HEK293T (cell line): ENCODE measurements at regions not wholly inside any gene's neighbourhood (a gene's known extent, or its start where the extent isn't known, plus 50 kb on each side); places are given as distances from the start of the nearest gene placed in this dataset.

Source experiments
- CTCF ChIA-PET: fragments of 350-600 bp; formaldehyde crosslinking; extraction: SDS; loops from one replicate; lab custom pipeline; 2021; ENCODE audit warnings: antibody characterized with exemption, inconsistent platforms; lab: Yijun Ruan, JAX
- POLR2A ChIA-PET: fragments of 350-600 bp; formaldehyde crosslinking; extraction: SDS; loops from one replicate; lab custom pipeline; 2020; ENCODE audit warnings: antibody characterized with exemption, inconsistent platforms; lab: Yijun Ruan, JAX
- DNase-seq: peaks from one replicate; pipeline ENCODE4 v3.0.0; 2012; ENCODE audit warnings: mixed read lengths; ENCODE audit errors: extremely low spot score
- ARNT ChIP-seq: fragments of 450-650 bp; IDR thresholded peaks from 2 replicates; pipeline ENCODE4 v1.6.1; 2017; ENCODE audit warnings: mild to moderate bottlenecking
- BHLHE40 ChIP-seq: fragments of 450-650 bp; IDR thresholded peaks from 2 replicates; pipeline ENCODE4 v1.6.1; 2016; ENCODE audit warnings: mild to moderate bottlenecking, moderate library complexity, borderline replicate concordance
- CTBP1 ChIP-seq: fragments of 450-650 bp; IDR thresholded peaks from 2 replicates; pipeline ENCODE4 v1.6.1; 2016; ENCODE audit warnings: borderline replicate concordance
- ELF4 ChIP-seq: fragments of 450-650 bp; IDR thresholded peaks from 2 replicates; pipeline ENCODE4 v1.6.1; 2017; ENCODE audit warnings: antibody characterized with exemption
- FOXA1 ChIP-seq: fragments of 450-650 bp; IDR thresholded peaks from 2 replicates; pipeline ENCODE4 v1.6.1; 2016; ENCODE audit warnings: mild to moderate bottlenecking
- FOXK2 ChIP-seq: fragments of 450-650 bp; IDR thresholded peaks from 2 replicates; pipeline ENCODE4 v1.6.1; 2016; ENCODE audit warnings: mild to moderate bottlenecking
- FOXM1 ChIP-seq: fragments of 450-650 bp; IDR thresholded peaks from 2 replicates; pipeline ENCODE4 v1.6.1; 2017; ENCODE audit warnings: mild to moderate bottlenecking, borderline replicate concordance
- HDGF ChIP-seq: fragments of 450-650 bp; IDR thresholded peaks from 2 replicates; pipeline ENCODE4 v1.6.1; 2017; ENCODE audit warnings: antibody characterized with exemption, borderline replicate concordance
- L3MBTL2 ChIP-seq: fragments of 450-650 bp; conservative IDR thresholded peaks from 2 replicates; pipeline ENCODE4 v1.6.1; 2016; ENCODE audit warnings: mild to moderate bottlenecking
- LEF1 ChIP-seq: fragments of 450-650 bp; IDR thresholded peaks from 2 replicates; pipeline ENCODE4 v1.6.1; 2017; ENCODE audit warnings: mild to moderate bottlenecking, borderline replicate concordance
- NFRKB ChIP-seq: fragments of 450-650 bp; IDR thresholded peaks from 2 replicates; pipeline ENCODE4 v1.6.1; 2016; ENCODE audit warnings: mild to moderate bottlenecking, moderate library complexity
- SP1 ChIP-seq: fragments of 450-650 bp; IDR thresholded peaks from 2 replicates; pipeline ENCODE4 v1.6.1; 2017
- SUZ12 ChIP-seq: fragments of 450-650 bp; IDR thresholded peaks from 2 replicates; pipeline ENCODE4 v1.6.1; 2016; ENCODE audit warnings: mild to moderate bottlenecking
- TARDBP ChIP-seq: fragments of 450-650 bp; IDR thresholded peaks from 2 replicates; pipeline ENCODE4 v1.6.1; 2016
- ZNF384 ChIP-seq: fragments of 450-650 bp; IDR thresholded peaks from 2 replicates; pipeline ENCODE4 v1.6.1; 2016
- TF ChIP-seq, protein P1 (sequence below): fragments of 450-650 bp; IDR thresholded peaks from 2 replicates; pipeline ENCODE4 v1.6.1; 2016

DNA sequence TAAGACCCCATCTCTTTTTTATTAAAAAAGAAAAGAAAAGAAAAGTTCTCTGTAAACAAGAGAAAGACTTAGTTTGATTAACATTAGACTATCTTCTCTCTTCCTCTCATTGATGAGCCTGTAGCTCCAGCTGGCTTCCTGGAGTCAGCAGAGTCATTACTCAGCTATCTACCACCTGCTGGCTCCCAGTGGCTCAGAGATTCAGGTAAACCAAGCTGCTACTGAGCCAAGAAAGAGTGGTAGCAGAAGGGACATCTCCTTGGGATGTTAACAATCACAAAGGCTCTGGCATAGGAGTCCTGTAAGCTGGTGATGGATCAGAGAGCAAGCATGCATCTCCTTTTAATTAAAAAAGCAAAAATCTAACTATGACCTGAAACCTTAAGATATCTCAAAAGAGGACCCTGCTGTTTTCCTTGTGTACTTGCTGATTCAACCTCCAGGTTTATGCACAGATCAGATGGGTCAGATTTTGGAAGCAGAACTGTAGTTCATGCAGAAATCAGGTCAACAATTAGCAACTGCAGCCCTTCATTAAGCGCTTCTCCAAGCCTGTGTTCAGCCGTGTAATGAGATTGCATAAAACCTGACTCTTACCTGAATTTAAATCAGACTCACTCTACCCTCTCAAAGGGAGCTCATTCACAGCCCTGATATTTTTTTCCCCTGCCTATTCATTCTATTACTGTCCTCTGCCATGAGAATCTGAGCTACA lies 225.8 kb downstream of the RNF152 start:
- CTCF ChIA-PET, result no interaction called here
- POLR2A ChIA-PET, result no interaction called here
- DNase-seq, result no peak
- TF ChIP-seq NFRKB (no peak), TARDBP (no peak), SUZ12 (no peak), ELF4 (no peak), L3MBTL2 (no peak), CTBP1 (no peak), BHLHE40 (no peak), FOXK2 (no peak), ARNT (no peak), LEF1 (no peak), SP1 (no peak), FOXA1 (no peak), FOXM1 (no peak), HDGF (no peak), ZNF384 (no peak)
- TF ChIP-seq, protein P1, sequence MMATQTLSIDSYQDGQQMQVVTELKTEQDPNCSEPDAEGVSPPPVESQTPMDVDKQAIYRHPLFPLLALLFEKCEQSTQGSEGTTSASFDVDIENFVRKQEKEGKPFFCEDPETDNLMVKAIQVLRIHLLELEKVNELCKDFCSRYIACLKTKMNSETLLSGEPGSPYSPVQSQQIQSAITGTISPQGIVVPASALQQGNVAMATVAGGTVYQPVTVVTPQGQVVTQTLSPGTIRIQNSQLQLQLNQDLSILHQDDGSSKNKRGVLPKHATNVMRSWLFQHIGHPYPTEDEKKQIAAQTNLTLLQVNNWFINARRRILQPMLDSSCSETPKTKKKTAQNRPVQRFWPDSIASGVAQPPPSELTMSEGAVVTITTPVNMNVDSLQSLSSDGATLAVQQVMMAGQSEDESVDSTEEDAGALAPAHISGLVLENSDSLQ, result no peak

DNA sequence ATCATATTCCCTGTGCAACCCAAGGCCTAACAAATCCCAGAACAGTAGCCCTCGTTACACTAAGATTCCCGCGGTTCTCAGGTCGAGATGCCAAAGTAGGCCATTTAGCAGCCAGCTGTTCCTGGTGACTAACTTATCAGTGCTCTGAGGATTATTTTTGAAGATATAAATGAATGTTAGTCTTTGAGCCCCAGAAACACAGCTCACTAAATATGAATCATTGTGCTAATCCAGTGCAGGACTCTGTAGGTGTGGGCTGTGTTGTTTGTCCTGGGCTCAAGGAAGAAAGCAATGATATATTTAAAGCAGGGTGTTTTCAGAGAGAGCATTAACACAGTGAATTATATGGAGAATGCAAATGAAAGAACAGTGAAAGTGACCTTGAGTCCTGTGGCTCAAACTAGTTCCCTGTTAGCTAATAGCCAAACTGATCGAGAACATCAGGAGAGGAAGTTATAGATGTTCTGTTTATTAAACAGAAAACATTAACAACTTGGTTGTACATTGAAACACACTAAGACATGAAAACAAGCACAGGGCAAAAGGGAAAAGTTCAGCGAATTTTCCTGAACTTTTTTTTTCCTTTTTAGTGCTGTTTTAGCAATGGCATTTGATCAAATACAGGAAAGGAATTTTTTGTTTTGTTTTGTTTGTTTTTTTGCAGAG lies 228.3 kb downstream of the RNF152 start:
- POLR2A ChIA-PET, result no interaction called here
- TF ChIP-seq FOXM1 (no peak), LEF1 (no peak)
- no peak for DNase-seq
- CTCF ChIA-PET, result no interaction called here

DNA sequence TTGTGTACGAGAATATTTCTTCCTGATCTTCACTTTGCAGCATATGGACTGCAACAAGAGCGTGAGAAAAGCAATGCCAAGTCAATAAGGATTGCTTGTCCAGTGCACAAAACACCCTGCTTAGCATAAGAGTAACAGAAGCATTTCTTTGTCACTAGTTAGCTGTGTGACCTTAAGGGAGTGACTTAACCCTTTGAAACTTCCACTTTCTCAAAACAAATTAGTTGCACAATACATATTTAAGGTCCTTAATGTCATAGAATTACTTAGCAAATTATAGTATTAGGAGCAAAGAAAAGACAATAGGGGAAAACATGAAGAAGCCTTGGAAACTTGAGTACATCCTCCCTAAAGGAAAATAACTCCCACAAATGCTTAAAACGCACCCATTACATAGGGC lies 230.1 kb downstream of the RNF152 start:
- TF ChIP-seq ELF4 (no peak), SUZ12 (no peak), ARNT (no peak), TARDBP (no peak), L3MBTL2 (no peak), FOXK2 (no peak), CTBP1 (no peak), BHLHE40 (no peak), ZNF384 (no peak), FOXM1 (no peak), NFRKB (no peak), HDGF (no peak), FOXA1 (no peak), LEF1 (no peak), SP1 (no peak)
- TF ChIP-seq, protein P1, result no peak
- CTCF ChIA-PET, result no interaction called here
- no peak for DNase-seq
- POLR2A ChIA-PET, result no interaction called here

DNA sequence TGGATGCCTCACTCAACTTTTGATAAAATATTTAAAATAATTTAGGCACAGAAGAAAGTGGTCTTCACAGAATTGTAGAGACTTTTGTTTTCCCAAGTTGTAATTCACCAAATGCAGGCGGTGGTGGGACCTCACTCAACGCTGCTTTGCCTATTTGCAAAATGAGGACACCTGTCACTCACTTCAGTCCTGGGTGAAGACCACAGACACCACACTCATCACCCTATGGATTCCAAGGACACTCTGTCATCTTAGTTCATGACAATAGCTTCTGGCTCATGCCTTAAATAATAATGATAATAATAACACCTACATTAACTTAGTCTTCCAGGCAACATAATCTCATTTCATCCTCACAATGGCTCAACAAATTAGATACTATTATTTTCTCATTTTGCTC lies 234.4 kb downstream of the RNF152 start:
- no peak for TF ChIP-seq SP1
- TF ChIP-seq, protein P1, result no peak
- no peak for TF ChIP-seq HDGF
- no peak for TF ChIP-seq SUZ12
- no peak for TF ChIP-seq CTBP1
- TF ChIP-seq NFRKB, result no peak
- ChIA-PET CTCF (no interaction called here), POLR2A (no interaction called here)
- no peak for DNase-seq

DNA sequence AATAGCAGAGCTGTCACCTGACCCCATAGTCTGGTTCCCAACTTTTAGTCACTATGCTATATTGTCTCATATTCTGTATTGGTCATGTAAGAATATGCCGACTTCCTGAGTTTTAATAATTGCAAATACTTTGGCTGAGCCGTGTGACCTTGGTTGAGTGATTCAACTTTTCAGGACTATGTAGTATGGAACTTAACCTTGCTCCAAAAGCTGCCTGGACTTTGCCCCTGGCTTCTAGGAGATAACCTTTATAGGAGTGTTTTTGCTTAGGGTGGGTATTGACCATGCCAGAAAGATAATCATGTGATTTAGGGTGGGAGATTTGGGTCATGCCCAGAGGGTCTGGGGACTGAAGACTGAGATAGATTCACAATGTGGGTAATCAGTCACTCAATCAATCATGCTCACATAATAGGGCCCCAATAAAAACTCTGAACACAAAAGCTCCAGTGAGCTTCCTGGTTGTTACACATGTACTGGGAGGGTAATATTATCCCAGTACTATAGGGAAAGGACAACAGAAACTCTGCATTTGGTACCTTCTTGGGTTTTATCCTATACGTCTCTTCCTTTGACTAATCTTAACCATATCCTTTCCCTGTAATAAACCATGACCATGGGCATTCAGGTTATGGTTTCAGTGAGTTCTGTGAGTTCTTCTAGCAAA lies 235.6 kb downstream of the RNF152 start:
- ChIA-PET CTCF (no interaction called here), POLR2A (no interaction called here)
- no peak for TF ChIP-seq ZNF384
- no peak for TF ChIP-seq ELF4
- no peak for TF ChIP-seq SUZ12
- TF ChIP-seq, protein P1, result no peak
- no peak for TF ChIP-seq HDGF
- TF ChIP-seq FOXM1, result no peak
- TF ChIP-seq FOXA1, result no peak
- no peak for TF ChIP-seq NFRKB
- TF ChIP-seq BHLHE40, result no peak
- TF ChIP-seq CTBP1, result no peak
- no peak for TF ChIP-seq ARNT
- no peak for TF ChIP-seq FOXK2
- TF ChIP-seq SP1, result no peak
- TF ChIP-seq TARDBP, result no peak
- no peak for TF ChIP-seq LEF1
- no peak for TF ChIP-seq L3MBTL2
- DNase-seq, result no peak
